Endodermal cell (in vitro differentiated cells): ENCODE measurements at regions not wholly inside any gene's neighbourhood (a gene's known extent, or its start where the extent isn't known, plus 50 kb on each side); places are given as distances from the start of the nearest gene placed in this dataset.

ENCODE experiments used
- DNase-seq: peaks from one replicate; pipeline ENCODE4 v3.0.0-alpha.2; 2017
- H3K27ac ChIP-seq: 2 replicates; pipeline ENCODE4 v1.5.1; 2013; ENCODE audit warnings: mild to moderate bottlenecking, low read depth, low read length, moderate library complexity
- H3K27me3 ChIP-seq: 2 replicates; pipeline ENCODE4 v1.6.1; 2013; ENCODE audit warnings: mild to moderate bottlenecking, low read length, moderate library complexity; ENCODE audit not compliant: insufficient read depth, control insufficient read depth, poor library complexity, severe bottlenecking
- H3K36me3 ChIP-seq: 2 replicates; pipeline ENCODE4 v1.7.0; 2013; ENCODE audit warnings: mild to moderate bottlenecking, low read length, moderate library complexity; ENCODE audit not compliant: control insufficient read depth, insufficient read depth
- H3K4me1 ChIP-seq: one replicate; pipeline ENCODE4 v1.7.0; 2013; ENCODE audit warnings: low read length; ENCODE audit not compliant: control insufficient read depth, insufficient read depth
- H3K4me3 ChIP-seq: 2 replicates; pipeline ENCODE4 v1.5.1; 2013; ENCODE audit warnings: mild to moderate bottlenecking, low read length, moderate library complexity
- H3K9ac ChIP-seq: 2 replicates; pipeline ENCODE4 v1.6.1; 2013; ENCODE audit warnings: mild to moderate bottlenecking, low read length, moderate library complexity; ENCODE audit not compliant: poor library complexity, severe bottlenecking; ENCODE audit errors: extremely low read depth
- H3K9me3 ChIP-seq: 2 replicates; pipeline ENCODE4 v1.6.1; 2013; ENCODE audit warnings: mild to moderate bottlenecking, low read length, moderate library complexity; ENCODE audit not compliant: control insufficient read depth
- H3K27ac Mint-ChIP-seq: 2 replicates; pipeline ENCODE4 v1.8.0; 2020; ENCODE audit warnings: mixed read lengths
- H3K27me3 Mint-ChIP-seq: 2 replicates; pipeline ENCODE4 v1.8.0; 2021; ENCODE audit warnings: mild to moderate bottlenecking, mixed read lengths; ENCODE audit not compliant: insufficient read depth
- H3K36me3 Mint-ChIP-seq: 2 replicates; pipeline ENCODE4 v1.8.0; 2020; ENCODE audit warnings: low read depth, mixed read lengths
- H3K4me1 Mint-ChIP-seq: 2 replicates; pipeline ENCODE4 v1.8.0; 2020; ENCODE audit warnings: mixed read lengths
- H3K4me3 Mint-ChIP-seq: 2 replicates; pipeline ENCODE4 v1.8.0; 2020; ENCODE audit warnings: mild to moderate bottlenecking, moderate library complexity, mixed read lengths
- H3K9me3 Mint-ChIP-seq: 2 replicates; pipeline ENCODE4 v1.8.0; 2020; ENCODE audit warnings: mild to moderate bottlenecking, mixed read lengths
- WGBS, 2 experiments: methylation state at CpG; one replicate each; pipeline versions ENCODE4 v1.1.5 to v1.1.7; 2013; ENCODE audit warnings: missing lambda C conversion rate in 2 of 2, mixed read lengths in 1 of 2; ENCODE audit not compliant: insufficient coverage in 1 of 2, insufficient read length in 1 of 2; 5-methylcytosine and 5-hydroxymethylcytosine counted together
- TF ChIP-seq, protein P1 (sequence below): fragments of 200-600 bp; sonication (generic); conservative IDR thresholded peaks from 2 replicates; pipeline ENCODE4 v1.5.0; 2021; ENCODE audit warnings: antibody characterized with exemption, mild to moderate bottlenecking

DNA sequence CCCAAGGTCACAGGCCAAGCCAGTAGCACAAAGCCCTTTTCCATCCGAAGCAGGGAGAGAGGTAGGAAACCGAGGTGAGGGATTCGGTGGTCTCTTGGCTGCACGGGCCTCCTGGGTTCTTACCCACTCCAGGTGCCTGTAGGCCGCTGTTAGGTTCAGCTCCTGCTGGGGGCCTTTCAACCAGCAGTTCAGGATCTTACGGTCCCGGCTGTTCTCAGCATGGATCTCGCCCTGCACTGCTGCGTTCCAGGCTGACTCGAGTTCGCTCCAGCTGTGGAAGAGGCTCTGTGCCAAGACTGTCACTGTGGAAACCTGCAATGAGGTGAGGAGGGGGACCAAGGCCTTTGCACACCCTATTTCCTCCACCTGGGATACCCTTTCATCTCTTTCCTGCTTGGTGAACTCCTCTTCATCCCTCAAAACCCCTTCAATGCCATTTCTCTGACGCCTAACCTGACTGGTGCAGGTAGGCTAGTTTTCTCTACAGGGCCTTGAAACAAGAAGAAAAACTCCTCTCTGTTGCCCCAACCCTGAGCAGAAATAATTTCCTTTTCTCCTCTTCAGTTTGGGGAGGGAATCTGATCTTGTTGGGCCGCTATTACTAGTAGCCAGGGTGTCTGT is 103.6 kb downstream of the RMI2 start:
- Mint-ChIP-seq H3K4me1 (no peaks in the 10 kb centered on the region), H3K27me3 (no peaks in the 10 kb centered on the region), H3K27ac (no peak overlapping the region), H3K36me3 (no peaks in the 10 kb centered on the region), H3K9me3 (no peaks in the 10 kb centered on the region), H3K4me3 (no peak overlapping the region)
- Histone ChIP-seq H3K27me3 (no peaks in the 10 kb centered on the region), H3K9me3 (no peaks in the 10 kb centered on the region), H3K9ac (no peak overlapping the region), H3K4me3 (no peak overlapping the region), H3K4me1 (no peaks in the 10 kb centered on the region), H3K36me3 (no peaks in the 10 kb centered on the region), H3K27ac (no peak overlapping the region)
- TF ChIP-seq, protein P1, sequence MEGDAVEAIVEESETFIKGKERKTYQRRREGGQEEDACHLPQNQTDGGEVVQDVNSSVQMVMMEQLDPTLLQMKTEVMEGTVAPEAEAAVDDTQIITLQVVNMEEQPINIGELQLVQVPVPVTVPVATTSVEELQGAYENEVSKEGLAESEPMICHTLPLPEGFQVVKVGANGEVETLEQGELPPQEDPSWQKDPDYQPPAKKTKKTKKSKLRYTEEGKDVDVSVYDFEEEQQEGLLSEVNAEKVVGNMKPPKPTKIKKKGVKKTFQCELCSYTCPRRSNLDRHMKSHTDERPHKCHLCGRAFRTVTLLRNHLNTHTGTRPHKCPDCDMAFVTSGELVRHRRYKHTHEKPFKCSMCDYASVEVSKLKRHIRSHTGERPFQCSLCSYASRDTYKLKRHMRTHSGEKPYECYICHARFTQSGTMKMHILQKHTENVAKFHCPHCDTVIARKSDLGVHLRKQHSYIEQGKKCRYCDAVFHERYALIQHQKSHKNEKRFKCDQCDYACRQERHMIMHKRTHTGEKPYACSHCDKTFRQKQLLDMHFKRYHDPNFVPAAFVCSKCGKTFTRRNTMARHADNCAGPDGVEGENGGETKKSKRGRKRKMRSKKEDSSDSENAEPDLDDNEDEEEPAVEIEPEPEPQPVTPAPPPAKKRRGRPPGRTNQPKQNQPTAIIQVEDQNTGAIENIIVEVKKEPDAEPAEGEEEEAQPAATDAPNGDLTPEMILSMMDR = no peak
- DNase-seq = no peak
- 87 to 88% methylated on average over 9 to 13 of the region's 13 CpGs for WGBS, 2 experiments

DNA sequence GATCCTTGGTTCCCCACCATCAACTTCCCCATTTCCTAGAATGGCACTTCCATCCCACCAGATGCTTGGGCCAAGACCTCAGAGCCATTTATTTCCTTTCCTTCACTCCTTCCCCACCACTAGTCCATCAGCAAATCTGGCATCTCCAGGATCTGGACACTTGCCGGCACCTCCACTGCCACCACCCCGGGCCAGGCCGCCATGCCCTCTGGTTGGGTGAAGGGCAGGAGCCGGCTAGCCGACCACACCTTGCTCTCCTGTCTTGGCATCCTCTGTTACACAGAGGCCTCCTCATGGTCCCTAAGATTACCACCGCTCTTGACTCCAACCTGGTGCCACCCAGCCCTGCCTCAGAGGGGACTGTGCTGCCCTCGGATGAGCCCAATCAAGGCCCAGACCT is 104.5 kb downstream of the RMI2 start:
- Histone ChIP-seq H3K9me3 (no peaks in the 10 kb centered on the region), H3K27me3 (no peaks in the 10 kb centered on the region), H3K4me1 (no peaks in the 10 kb centered on the region), H3K36me3 (no peaks in the 10 kb centered on the region), H3K9ac (no peak overlapping the region), H3K27ac (no peak overlapping the region), H3K4me3 (no peak overlapping the region)
- Mint-ChIP-seq H3K36me3 (no peaks in the 10 kb centered on the region), H3K9me3 (no peaks in the 10 kb centered on the region), H3K4me1 (no peaks in the 10 kb centered on the region), H3K27ac (no peak overlapping the region), H3K27me3 (no peaks in the 10 kb centered on the region), H3K4me3 (no peak overlapping the region)
- 91 to 92% methylated on average over 4 to 7 of the region's 7 CpGs for WGBS, 2 experiments
- TF ChIP-seq, protein P1 = no peak
- DNase-seq = no peak

DNA sequence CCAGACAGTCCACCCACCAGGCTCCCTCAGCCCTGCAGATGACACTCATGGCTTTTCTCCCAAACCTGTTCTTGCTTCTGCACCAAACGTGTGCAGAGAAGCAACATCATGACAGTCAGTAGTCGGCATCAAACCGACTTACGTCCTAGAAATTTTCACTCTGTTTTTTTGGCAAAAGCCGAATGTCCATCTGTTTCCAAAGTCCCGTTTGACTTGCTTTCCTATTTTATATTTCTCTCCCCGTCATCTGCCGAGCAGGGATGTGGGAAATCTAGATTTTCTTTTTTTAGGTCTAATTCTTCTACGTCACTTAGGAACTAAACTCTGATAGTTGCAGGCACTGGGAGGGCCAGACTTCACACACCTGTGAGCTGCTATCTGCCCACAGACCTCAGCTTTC is 104.9 kb downstream of the RMI2 start:
- 94 to 96% methylated on average over 6 to 9 of the region's 9 CpGs for WGBS, 2 experiments
- Mint-ChIP-seq H3K9me3 (peaks cover 2% of the 10 kb centered on the region), H3K36me3 (no peaks in the 10 kb centered on the region), H3K4me1 (no peaks in the 10 kb centered on the region), H3K4me3 (no peak overlapping the region), H3K27ac (no peak overlapping the region), H3K27me3 (no peaks in the 10 kb centered on the region)
- H3K9ac ChIP-seq = no peak overlapping the region
- DNase-seq = no peak
- H3K27ac ChIP-seq = no peak overlapping the region
- H3K4me1 ChIP-seq = no peaks in the 10 kb centered on the region
- no peak overlapping the region for H3K4me3 ChIP-seq
- no peaks in the 10 kb centered on the region for H3K27me3 ChIP-seq
- H3K9me3 ChIP-seq = no peaks in the 10 kb centered on the region
- TF ChIP-seq, protein P1 = no peak
- H3K36me3 ChIP-seq = no peaks in the 10 kb centered on the region
